NCI-H524 (cell line): ENCODE measurements at regions not wholly inside any gene's neighbourhood (a gene's known extent, or its start where the extent isn't known, plus 50 kb on each side); places are given as distances from the start of the nearest gene placed in this dataset.
A peak's percentile ranks its signal among the peaks of the same experiment; 100 is the strongest.
"Not testable (repeated sequence)": the region's sequence is repeated elsewhere in the genome, so short reads cannot be mapped to it uniquely, and the experiment has no call there.

Source experiments
- DNase-seq, 2 experiments: peaks; one replicate each; lab custom pipeline; 2025; lab: John Stamatoyannopoulos, UW

DNA sequence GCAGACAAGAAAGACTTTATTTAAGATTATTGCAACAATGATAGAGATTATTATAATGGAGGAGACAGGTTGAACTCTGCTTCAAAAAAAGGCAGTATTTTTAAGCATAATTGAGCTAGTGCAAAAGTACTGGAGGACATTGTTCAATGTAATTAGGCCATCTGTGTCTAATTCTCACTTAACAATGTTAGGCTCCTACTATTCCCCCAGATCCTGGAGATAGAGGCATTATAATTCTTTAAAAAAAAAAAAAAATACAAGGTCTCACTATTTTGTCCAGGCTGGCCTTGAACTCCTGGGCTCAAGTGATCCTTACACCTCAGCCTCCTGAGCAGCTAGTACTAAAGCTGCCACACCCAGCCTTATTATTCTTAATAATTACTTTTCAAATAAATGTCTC is 193.4 kb upstream of the NUDT12 start:
- peak in 1 of 2 experiments; percentile 30 for DNase-seq

DNA sequence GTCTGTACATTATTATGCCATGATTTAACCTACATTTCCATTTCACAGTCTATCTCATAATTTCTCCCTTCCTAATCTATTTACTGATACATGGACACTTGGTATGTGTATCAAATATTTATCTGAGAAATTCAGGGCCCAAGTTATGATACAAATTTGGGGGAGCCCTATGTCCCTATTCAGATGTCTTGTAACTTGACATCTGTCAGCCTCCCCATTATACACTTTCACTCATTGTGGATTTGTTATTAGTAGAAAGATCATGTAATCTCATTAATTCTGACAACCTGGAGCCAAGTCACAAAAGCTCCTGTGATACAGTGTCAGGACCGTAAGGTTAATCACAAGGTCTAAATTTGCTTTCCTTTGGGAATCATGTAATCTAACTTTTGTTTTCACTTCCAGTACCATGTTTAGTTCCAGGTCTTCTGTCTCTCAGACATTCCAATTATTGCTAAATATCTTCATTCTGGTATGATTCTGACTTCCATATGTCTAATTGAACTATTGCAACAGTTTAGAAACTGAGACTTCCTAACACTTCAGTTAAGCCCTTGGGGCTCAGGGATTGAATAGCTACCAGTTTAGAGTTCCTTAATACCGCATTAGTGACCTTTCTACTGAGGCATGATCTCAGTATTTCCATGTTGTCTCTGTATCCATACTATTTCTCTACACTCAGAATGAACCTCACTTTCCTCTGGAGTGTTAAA is 182.9 kb upstream of the NUDT12 start:
- DNase-seq: peak in 1 of 2 experiments; percentile 54

DNA sequence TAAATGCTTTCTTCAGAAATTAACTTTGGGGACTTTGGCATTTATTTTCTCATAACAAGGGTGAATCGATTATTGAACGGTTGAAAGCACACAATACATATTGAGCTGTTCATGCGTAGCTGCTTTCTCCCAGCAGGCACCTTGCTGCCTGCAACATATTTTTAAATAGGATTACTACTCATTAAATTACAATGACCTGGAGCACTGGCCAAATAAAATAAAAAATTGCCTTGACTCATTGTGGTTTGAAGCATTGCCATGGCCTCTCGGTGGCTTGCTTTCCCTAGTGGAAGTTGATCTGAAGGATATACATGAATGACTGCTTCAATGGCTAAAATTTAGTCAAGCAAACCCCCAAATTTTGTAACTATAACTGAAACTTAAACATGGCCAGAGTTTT is 181.6 kb upstream of the NUDT12 start:
- no peak for DNase-seq

DNA sequence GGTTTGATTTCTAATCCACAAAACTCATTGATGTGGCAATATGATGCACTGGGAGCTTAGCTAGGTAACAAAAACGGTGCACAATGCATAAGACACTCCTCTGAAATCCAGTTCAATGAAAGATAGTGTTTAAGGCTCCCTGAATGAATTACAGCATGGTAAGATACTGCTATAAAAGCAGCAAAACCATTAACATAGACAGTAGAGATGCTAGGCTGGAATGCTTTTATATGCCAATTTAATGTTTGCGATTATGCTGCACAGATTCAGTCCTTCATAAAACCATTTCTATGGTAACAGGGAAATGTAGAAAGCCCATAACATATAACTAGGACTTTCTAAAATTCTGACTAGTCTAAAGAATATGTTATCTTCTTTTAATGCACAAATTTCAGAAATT is 180.8 kb upstream of the NUDT12 start:
- no peak for DNase-seq

DNA sequence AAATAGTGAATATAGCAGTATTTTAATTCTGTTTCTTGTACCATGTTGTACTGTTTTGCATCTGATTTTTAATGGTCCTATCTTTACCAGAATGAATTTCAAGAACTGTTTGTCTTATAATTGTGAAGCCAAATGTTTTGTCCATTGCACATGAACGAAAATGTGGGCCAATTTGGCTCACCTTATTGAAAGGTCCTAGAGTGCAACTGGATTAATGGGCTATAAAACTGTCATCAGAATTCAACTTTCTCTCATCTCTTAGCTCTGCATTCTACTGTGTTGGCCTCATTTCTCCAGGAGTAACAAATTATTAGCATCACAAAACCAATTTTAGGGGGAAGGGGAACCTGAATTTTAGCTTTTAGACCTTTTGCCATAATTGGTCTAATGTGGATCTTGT is 179.4 kb upstream of the NUDT12 start:
- DNase-seq: no peak

DNA sequence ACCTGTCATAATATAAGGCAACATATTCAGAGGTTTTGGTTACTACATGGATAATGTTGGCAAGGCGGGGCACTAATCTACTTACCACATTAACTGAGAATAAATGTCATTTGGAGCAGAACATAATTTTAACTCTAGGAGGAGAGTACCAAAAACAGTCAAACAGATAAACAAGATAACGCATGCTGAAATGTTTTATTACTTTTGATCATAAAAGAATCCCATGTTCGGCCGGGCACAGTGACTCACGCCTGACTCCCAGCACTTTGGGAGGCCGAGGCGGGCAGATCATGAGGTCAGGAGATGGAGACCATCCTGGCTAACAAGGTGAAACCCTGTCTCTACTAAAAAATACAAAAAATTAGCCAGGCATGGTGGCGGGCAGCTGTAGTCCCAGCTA is 173.8 kb upstream of the NUDT12 start:
- not testable (repeated sequence) for DNase-seq

DNA sequence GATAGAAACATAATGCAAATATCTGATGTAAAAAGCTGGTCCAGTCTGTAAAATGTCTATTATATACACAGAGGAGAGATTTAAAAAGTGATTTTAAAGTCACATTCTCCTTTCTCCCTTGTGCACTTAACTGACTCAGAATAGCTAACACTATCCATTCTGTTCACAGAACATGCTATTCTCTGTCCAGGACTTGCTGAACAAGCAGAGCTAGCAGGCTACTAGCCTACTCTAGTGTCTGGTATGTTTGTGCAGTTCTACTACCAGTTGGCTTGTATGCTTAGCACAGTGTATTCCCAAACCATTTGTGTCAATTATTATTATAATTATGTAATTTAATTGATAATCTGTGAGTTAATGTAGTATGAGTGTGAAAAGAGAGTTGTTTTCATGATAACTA is 161.7 kb upstream of the NUDT12 start:
- DNase-seq: no peak

DNA sequence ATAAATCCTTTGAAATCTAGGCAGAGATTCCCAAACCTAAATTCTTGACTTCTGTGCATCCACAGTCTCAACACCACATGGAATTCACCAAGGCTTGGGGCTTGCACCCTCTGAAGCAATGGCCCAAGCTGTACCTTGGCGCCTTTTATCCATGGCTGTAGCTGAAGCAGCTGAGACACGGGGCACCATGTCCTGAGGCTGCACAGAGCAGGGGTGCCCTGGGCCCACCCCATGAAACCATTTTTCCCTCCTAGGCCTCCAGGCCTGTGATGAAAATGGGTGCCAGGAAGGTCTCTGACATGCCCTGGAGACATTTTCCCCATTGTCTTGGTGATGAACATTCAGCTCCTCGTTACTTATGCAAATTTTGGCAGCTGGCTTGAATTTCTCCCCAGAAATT is 158.6 kb upstream of the NUDT12 start:
- no peak for DNase-seq

DNA sequence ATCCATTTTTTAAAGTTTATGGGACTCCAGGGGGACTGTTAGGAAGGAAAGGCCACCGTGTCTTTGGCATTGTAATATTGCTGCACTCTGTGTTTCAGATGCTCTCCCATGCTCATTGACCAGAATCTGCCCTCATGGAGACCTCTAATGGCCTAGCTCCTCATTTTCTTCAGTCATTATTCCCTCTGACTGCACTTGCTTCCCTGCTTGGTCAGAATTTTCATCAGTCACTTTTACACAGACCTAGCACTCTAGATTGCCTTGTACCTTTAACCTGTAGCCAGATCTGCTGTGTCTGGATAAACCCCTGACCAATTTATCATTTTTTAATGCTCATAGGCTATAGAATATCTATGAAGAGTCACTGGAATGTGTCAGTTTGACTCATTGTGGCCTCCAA is 155.5 kb upstream of the NUDT12 start:
- DNase-seq: no peak

DNA sequence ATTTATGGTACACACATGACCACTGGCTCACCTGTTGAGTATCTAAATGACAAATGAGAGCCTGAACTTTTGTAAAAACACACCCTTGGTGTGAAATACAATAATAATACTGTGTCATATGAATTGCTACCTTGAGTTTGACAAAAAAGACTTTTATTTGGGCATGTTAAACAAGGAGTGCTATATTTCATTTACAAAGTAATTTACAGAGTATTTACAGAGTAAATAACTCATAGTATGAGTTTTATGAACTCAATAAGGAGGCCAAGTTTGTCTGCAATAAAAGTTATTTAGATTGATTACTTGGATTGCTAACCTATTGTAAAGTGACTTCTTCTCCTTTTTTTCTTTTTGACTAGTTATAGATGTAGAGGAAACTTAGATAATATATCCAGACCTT is 146.0 kb upstream of the NUDT12 start:
- no peak for DNase-seq

DNA sequence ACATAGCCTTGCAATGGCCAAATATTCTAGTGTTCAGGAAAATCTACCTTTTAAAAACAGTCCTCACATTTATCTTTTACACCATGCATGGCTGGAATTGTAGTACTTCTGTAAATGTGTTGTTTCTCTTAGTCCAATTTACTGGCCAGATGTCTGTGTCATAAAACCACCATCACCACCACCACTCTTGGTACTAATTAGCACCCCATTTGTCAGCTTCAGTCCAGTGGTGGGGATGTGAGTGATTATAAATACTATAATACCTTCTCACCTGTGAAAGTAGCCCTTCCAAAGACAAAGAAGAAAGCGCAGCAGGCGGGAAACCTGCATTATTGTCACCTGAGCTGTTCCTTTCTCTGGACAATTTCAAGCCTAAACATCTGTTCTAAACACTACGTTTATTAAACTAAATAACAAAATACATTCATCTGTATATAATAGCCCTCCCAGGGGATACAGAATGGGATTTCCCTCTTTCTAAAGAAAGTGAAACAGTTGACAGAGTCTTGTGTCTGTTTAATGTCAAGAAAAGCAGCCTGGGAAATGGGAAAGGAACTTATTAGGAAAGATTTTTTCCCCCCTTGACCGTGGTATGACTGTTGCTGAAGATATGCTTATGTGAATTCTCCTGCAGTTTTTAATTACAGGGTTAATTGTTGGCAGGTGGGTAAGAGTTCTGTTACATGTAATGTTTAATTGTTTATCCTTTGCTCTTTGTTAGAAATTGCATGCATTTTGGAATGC is 144.5 kb upstream of the NUDT12 start:
- peak; percentile 31 to 74 for DNase-seq

DNA sequence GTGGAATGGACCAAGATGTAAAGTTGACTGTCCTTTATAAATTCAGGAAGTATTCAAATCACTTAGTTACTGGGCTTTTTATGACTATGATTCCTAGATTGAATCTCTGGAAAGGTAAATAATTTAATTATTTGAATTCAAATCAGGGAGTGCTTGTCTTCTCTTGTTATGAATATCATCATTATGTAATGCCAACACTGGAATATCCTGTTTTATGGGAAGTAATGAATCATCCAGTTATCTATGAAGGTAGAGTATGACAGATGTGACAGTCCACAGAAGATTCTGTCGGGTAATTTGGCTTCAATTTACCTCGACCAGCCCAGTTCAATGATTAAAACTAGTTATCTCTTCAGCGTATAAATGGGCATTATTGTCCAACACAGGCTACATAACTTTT is 141.0 kb upstream of the NUDT12 start:
- DNase-seq: no peak

DNA sequence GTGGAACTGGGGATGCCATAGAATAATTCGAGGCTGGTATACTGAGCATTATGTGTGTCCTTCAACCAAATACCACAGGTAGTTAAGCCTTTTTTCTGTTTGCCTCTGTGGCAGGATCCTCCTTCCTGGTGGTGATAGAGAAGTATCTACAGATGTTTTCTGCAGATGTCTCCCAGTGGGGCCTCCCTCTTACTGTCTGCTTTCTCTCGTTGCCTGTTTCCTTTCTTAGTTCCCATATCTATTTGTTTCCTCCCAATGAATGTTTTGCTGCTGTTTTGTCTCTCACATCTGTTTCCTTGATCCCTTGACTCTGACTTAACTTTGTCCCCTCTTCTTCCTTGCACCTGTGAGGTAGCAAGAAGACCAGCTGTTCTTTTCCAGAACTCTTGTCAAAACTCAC is 130.9 kb upstream of the NUDT12 start:
- DNase-seq: no peak

DNA sequence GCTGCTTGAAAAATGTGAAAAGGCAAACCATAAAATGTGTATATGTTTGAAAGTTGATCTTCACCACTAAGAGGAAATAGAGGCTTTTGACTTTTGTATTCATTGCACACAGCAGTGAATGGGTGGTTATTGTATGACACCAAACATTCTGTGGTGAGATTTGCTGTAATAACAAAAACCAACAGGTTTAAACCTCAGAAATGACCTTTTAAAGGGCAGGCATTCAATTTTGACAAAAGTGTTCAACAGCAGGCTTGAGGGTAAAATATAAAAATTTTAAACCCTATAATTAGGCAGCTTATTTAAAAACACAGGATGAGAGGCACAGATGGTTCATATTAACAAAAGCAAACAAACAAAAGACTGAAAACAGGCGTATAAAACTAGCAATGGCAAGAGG is 128.1 kb upstream of the NUDT12 start:
- DNase-seq: no peak

DNA sequence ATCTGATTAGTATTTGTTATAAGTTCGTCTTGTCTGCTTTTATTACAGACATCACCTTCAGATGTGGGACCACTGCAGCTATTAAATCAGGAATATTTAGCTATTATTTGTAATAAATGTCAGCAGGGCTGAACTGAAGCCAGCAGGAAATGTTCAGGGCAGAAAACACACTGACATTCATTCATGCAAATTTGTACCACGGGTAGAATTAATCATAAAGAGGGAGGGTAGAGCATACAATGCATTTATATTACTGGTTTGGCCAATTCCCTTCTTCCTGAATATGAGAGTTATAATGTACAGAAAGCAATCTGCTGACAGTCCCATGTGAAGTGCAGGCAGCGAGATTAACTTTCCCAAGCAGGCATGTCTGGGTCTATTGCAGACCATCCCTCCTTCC is 117.3 kb upstream of the NUDT12 start:
- peak in 1 of 2 experiments; percentile 32 for DNase-seq

DNA sequence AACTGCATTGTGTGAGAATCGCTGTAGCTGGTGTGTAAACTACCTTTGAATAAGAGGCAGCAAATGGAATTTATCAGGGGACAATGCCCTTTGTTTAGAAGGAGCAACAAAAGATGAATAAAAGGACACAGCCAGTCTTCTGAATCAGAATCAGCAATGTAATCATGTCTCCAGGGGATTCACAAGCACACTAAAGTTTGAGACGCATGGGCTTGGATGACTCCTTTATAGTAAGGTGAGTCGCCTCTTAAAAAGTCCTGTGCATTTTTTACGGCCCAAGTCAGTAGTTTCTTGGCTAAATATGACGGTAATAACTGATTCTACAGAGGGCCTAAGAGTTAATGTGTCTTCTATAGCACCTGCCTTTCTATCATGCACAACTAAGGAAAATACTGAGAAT is 113.6 kb upstream of the NUDT12 start:
- DNase-seq: not testable (repeated sequence)

DNA sequence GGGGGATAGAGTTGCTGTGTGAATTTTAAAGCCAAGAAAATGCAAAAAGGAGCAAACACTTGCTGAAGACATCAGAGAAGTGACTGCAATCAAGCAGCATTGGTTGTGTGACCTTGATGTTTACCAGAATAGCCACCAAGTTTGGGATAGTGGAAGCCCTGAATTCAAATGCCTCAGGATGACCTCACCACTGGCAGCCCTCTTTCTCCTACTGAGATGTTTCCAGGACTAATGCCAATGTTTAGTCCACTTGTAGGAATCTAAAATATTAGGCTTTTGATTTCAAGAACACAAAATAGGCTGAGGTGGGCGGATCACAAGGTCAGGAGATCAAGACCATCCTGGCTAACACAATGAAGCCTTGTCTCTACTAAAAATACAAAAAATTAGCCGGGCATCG is 112.2 kb upstream of the NUDT12 start:
- no peak for DNase-seq

DNA sequence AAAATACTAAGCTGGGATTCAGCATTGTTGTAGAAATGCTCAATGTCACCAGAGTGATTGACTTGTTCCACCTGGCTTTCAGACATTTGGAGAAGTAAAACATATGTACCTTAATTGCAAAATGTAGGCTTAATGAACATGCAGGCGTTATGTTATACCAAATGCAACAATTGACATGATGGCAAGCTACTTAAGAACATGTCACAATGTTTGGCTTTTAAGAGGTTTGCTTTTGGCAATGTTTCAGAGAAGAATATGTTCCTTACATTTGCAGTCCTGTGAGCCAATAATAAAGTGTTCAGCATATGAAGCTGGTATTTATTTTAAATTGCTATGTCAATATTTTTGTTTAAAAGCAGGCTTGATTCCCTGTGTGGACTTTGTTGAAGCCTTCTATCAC is 111.7 kb upstream of the NUDT12 start:
- DNase-seq: peak in 1 of 2 experiments; percentile 48

DNA sequence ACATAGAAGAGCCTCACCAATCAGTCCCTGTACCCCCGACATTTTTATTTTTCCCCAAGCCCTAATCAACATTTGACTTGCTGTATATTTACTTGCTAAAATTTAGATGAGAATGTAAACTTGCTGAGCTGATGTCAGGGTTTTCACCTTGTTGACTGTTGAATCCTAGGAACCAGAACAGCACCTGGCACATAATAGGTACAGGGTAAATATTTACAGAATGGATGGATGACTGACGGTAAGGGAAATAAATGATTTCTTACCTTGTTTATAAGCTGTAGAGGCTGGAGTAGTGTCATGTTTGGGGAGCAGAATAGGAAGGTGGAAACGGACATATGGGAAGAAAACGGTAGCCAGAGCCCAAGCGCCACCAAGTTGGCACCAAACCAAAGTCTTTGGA is 107.0 kb upstream of the NUDT12 start:
- no peak for DNase-seq

DNA sequence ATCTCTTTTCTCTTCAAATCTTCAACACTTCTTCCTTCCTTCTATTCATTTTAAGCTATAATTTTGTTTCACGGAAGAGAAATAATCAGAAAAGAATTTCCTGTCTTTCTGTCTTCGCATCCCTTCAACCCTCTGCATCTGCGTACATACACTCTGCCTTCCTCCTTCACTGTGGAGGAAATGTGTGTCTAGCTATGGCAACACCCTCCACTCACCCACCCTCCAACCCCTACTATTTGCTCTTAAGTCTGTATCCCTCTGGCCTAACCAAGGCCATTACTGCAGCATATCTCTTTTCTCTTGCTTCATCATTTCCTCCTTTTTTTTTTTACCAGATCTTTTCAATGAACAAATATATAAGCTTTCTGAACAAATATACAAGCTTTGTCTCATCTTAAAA is 105.7 kb upstream of the NUDT12 start:
- no peak for DNase-seq

DNA sequence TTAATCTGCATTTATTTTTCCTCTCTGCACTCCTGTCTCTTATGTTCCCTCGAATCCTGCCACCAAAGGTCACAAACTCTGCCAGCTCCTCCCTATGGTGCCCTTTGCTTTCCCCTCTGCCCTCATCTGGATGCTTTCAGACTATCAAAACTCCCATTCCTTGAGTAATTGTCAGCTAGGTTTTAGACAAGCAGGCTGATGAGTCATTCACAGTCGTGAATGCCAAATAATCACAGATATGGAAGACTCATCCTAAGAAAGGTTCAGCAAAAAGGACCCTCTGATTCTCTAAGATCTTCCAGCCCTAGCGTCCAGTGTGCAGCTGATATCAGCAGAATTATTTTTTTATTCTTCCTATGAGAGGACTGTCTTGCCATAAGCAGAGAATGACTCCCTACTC is 104.5 kb upstream of the NUDT12 start:
- no peak for DNase-seq

DNA sequence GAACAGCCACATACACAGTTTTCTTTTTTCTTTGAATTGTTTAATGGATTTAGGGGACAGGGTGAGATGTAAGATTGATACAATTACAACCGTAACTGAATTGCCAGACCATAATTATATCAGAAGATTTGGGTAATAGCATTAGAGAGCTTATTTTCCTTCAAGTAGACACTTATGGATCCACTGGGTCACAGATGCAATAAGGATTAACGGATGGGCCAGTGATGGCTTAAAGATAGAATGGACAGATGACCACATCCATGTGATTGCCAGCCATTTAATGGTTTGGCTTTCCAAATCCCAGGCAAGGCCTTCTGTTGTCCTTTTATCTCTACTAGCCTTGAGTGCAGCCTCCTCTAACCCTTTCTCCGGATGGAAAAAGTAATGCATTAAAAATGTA is 94.7 kb upstream of the NUDT12 start:
- DNase-seq: peak; percentile 8 to 74

DNA sequence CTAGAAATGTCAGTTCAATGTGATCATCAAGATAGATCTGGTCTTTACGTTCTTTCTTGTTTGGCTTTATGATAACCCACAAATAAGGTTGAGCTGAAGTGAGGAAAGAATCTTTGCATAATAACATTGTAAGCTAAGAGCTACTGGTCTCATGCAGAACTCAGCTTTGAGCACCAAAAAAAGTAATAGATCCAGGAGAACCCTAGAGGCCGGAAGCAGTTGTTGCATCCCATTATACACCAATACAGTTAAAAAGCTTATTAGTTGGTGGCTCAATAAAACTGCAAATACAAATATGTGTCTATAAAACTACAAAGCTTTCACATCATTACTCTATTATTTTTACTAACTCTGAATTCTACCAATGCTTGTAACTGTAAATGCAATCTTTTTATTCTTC is 85.5 kb upstream of the NUDT12 start:
- DNase-seq: no peak
